ENCODE measurements at regions not wholly inside any gene's neighbourhood (a gene's known extent, or its start where the extent isn't known, plus 50 kb on each side); places are given as distances from the start of the nearest gene placed in this dataset.

- TF ChIP-seq ZC3H10 (CRISPR knock-in tag; IDR thresholded peaks at IDR 0.05) = no peak
- no peak for TF ChIP-seq PATZ1 (CRISPR knock-in tag; IDR thresholded peaks at IDR 0.05; ENCODE audit: borderline replicate concordance)
- TF ChIP-seq CREB5 (CRISPR knock-in tag; IDR thresholded peaks at IDR 0.05; ENCODE audit: low read depth) = no peak
- no peak for TF ChIP-seq RARB (CRISPR knock-in tag; IDR thresholded peaks at IDR 0.05)
- no peak for TF ChIP-seq ZNF70 (CRISPR knock-in tag; IDR thresholded peaks at IDR 0.05)
- TF ChIP-seq OSR1 (CRISPR knock-in tag; IDR thresholded peaks at IDR 0.05) = no peak
- TF ChIP-seq SNAI2 (CRISPR knock-in tag; IDR thresholded peaks at IDR 0.05) = no peak
Measured at GRCh38 chr18:78898635-78899034, 81.0 kb upstream of the SALL3 start.
